GM12892 (cell line): ENCODE measurements at regions not wholly inside any gene's neighbourhood (a gene's known extent, or its start where the extent isn't known, plus 50 kb on each side); places are given as distances from the start of the nearest gene placed in this dataset.

Experiments used
- DNase-seq: peaks from one replicate; pipeline ENCODE4 v3.0.0; 2011; ENCODE audit not compliant: insufficient read length
- FAIRE-seq: peaks from 2 replicates; lab custom pipeline; 2011; peaks lifted over from hg19 to GRCh38; lab: Jason Lieb, UNC
- POLR2A ChIP-seq: IDR thresholded peaks from 2 replicates; pipeline ENCODE4 v1.6.1; 2011; ENCODE audit warnings: low read depth, low read length, control low read depth
- POLR2AphosphoS5 ChIP-seq: IDR thresholded peaks from 2 replicates; pipeline ENCODE4 v1.6.1; 2011; ENCODE audit warnings: low read depth, low read length, control low read depth
- TAF1 ChIP-seq: IDR thresholded peaks from 2 replicates; pipeline ENCODE4 v1.6.1; 2011; ENCODE audit warnings: low read depth, mild to moderate bottlenecking, control low read depth, low read length, borderline replicate concordance

DNA sequence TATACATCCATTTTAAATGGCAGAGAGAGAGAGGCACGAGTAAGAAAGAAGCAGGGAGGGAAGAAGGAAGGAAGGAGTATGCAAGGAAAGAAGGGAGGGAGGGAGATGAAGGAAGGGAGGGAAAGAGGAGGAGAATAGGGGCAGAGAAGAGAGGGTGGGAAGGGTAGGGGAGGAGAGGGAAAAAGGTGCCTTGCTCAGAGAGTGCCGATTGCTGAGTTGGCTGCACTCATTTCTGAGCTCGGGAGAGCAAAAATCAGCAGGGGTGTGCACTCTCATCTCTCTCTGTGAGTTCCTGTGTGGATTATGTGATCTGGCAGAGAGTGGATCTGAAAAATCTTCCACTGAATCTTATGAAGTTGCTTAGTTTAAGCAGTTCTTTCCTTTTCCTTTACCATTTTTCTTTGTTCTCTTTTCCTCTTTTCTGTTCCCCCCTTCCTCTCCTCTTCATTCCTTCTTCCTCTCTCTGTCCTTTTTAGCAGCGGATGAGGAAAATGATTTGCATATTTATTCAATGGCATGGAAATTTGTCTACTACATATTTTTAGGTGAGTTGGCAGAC is 108.7 kb downstream of the PERP start:
- no peak for TF ChIP-seq POLR2A
- TF ChIP-seq POLR2AphosphoS5: no peak
- TF ChIP-seq TAF1: no peak
- DNase-seq (no peak), FAIRE-seq (no peak)

DNA sequence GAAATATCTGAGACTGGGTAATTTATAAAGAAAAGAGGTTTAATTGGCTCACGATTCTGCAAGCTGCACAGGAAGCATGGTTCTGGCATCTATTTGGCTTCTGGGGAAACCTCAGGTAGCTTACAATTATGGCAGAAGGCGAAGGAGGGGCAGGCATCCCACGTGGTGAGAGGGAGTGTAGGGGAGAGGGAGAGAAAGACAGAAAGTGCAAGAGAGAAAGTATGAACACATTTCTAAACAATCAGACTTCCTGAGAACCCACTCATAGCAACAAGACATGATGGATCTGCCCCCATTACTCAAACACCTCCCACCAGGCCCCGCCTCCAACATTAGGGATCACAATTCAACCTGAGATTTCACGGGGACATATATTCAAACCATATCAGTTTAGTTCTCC is 107.4 kb downstream of the PERP start:
- no peak for FAIRE-seq
- TF ChIP-seq POLR2A (no peak), POLR2AphosphoS5 (no peak), TAF1 (no peak)
- no peak for DNase-seq

DNA sequence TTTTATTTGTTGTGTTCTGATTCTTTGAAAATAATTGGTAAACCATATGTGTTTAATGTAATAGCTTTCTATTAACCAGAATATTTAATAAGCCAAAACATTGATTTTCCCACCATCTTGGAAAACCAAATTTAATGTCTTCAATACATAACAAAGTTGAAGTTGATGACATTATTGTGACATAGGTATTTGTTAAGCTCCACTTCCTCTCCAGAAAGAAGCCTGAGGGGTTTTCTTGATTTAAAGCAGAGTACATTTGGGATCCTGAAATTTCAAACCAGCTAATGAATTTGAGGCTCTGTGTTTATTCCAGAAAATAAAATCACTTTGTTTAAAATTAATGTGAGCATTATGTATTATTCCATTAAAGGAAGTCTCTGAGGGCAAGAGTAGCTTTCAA is 106.3 kb downstream of the PERP start:
- no peak for TF ChIP-seq TAF1
- no peak for TF ChIP-seq POLR2A
- TF ChIP-seq POLR2AphosphoS5: no peak
- DNase-seq (no peak), FAIRE-seq (no peak)

DNA sequence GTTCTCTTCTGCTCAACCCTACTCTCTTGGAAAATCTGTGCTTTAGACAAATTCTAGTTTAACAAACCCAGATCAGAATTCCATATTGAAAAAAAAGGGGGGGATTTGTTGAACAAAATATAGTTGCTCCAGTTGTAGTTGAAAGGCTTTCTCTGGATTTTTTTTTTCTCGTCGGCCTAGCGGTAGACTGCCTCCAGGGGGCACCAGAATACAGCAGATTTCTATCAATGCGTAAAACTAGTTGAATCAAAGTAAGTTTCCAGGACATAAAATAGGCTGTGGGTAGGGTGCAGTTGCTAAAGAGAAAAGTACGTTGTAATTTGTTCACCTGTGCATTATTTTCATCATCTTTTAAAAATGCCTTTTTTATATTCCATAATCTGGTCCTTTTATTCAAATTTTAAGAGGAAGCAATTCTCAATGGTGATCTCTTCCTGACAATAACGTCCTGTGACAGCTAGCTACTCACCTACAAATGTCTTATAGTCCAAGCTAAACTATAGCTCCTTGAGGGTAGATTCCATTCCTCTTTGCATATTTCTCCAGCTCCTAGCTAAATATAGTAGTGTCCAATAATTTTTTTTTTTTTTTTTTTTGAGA is 105.4 kb downstream of the PERP start:
- no peak for DNase-seq
- TF ChIP-seq POLR2A (no peak), POLR2AphosphoS5 (no peak), TAF1 (no peak)
- peak; percentile 90 for FAIRE-seq

DNA sequence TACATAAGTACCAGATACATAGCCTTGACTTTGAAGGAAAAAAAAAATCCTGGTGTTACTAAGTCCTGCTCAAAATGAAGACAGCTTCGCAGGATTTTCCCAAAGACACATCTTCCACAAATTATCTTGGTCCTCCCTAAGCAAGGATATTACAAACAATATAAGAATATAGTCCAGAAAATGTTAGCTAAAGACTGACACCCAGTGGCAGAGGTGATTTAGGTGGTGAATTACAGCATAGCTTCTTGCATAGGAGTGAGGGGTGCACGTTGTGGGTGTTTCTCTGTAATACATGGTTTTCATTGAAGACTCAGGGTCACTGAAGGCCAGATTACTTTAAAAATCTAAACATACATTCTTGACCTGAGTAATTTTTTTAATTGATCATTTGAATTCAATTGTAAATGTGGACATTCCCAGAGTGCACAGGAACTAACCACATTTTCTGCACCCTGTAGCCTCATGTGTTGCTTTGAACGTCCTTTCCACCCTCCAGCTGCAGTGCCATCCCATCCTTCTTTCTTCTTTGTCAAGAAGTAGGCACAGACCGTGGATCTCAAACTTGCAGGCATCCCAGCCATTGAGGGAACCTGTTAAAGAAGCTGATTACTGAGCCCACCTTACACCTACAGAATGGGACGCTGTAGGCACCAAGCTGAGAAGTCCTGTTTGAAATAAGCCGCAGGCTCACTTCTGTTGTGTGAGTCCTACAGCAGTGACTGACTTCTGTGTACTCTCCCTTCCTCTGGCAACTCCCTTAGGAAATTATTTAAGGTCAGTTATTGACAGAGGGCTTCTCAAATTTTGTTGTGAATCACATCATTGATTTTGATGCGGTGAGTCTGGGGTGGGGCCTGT is 102.6 kb downstream of the PERP start:
- FAIRE-seq (no peak), DNase-seq (no peak)
- TF ChIP-seq POLR2A: no peak
- no peak for TF ChIP-seq TAF1
- no peak for TF ChIP-seq POLR2AphosphoS5

DNA sequence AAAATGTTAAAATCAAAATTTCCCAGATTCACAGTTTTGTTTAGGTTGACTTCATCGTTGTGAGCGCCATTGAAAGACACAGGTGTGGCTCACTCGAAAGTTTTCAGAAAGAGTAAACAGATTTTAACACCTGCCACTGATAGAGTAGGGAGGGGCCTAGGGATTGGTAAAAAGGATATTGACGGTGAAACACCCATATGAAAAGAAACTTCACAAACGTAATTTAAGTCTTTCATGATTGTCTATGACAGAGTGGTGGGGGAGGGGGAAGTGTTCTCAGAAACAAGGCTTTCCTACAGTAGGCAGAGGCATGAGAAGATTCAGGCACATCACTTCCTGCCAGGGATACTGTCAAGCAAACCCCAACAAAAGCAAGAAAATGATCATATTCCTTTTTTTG is 101.4 kb downstream of the PERP start:
- DNase-seq (no peak), FAIRE-seq (no peak)
- TF ChIP-seq TAF1 (no peak), POLR2A (no peak), POLR2AphosphoS5 (no peak)

DNA sequence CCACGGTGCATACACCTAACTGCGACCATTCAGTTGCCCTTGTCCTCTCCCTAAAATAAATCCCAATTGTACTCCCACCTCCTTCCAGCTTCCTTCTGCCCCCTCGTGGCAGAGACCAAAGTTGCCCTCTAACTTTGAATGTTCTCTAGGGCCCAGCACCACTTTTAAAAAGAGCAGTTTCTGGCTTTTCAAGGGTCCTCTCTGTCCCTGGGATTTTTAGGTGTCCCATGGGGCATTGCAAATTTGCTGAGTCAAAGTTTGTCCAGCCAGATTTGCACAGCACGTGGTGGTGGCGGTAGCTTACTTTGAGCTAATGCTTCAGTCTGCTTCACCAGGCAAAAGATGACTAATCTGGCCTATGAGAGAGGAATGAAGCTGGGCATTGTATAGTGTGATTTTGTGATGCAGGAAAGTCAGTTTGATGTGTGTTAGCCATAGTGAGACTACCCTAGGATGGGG is 100.2 kb downstream of the PERP start:
- TF ChIP-seq POLR2A: no peak
- no peak for TF ChIP-seq TAF1
- no peak for TF ChIP-seq POLR2AphosphoS5
- DNase-seq: no peak

DNA sequence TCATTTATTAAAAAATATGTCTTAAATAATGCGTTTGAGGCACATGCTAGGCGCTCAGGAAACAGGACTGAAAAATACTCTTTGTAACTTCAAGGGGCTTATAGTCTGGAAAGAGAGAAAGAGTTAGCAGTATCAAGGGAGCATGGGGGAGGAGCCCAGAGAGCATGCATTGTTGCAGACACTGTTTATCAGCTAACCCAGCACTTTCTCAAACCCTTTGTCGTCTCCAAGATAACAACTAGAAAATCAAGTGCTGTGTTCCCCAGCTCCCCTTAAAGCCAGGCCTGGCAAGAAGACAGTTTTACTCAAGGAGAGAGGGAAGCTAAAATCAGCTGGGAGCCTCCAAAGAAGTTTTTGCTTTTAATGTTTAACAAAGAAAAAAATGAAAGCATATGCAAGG is 98.4 kb downstream of the PERP start:
- FAIRE-seq (no peak), DNase-seq (no peak)
- TF ChIP-seq POLR2AphosphoS5 (no peak), TAF1 (no peak), POLR2A (no peak)

More for the DNA sequence above, 100.2 kb downstream of the PERP start:
- peak; percentile 87 for FAIRE-seq

DNA sequence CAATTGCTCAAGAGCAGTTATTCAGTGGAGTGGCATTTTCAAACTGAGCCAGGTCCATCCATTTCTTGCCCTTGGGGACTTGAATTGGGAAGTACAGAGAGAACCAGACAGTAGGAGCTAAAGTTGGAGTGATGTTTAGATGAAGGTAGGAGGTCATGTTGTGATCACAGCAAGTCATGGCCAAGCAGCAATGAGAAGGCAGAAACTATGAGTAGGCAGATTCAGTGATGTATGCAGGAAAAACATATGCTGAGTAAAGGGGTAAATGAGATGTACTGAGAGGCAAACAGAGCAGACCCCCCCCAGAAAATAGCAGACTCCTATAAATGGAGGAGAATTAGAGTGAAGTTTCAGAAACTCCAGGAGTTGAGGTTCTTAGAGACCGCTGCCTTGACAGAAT is 95.8 kb downstream of the PERP start:
- DNase-seq (no peak), FAIRE-seq (no peak)
- no peak for TF ChIP-seq TAF1
- no peak for TF ChIP-seq POLR2AphosphoS5
- TF ChIP-seq POLR2A: no peak

DNA sequence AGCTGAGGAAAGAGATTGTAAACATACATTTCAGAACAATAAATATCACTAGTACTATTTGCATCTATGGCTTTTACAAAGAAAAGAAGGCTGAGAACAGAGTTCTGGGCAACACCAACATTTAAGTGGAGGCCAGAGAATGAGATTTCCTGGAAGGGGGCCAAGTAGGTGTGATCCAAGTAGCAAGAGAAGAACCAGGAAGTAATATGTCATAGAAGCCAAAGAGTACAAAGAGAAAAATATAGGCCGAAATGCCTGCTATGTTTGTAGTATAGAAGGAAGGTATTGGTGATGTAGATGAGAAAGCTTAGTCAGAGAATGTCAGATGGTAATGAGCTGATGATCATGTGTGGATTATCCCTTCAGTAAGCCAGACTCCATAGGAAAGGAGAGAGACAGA is 94.5 kb downstream of the PERP start:
- DNase-seq (no peak), FAIRE-seq (no peak)
- TF ChIP-seq POLR2A (no peak), TAF1 (no peak), POLR2AphosphoS5 (no peak)

DNA sequence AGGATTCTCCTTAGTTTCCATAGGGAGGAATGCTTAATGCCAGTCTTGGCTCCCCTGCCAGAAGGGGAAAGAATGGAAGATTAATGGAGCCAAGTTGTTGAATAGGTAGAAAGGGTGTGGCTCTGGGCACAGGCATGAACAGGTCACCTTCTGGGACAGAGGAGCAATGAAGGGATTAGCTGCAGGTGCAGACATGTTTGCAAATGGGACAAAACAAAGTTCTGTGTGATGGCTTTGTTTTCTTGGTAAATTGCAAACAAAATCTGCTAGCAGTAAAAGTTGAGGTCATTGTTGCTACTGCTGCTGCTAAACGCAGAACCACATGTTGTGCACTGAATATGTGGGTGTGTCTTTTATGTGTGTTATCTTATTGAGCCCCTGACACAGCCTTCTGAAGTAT is 93.3 kb downstream of the PERP start:
- no peak for DNase-seq
- no peak for TF ChIP-seq POLR2AphosphoS5
- no peak for TF ChIP-seq POLR2A
- TF ChIP-seq TAF1: no peak

DNA sequence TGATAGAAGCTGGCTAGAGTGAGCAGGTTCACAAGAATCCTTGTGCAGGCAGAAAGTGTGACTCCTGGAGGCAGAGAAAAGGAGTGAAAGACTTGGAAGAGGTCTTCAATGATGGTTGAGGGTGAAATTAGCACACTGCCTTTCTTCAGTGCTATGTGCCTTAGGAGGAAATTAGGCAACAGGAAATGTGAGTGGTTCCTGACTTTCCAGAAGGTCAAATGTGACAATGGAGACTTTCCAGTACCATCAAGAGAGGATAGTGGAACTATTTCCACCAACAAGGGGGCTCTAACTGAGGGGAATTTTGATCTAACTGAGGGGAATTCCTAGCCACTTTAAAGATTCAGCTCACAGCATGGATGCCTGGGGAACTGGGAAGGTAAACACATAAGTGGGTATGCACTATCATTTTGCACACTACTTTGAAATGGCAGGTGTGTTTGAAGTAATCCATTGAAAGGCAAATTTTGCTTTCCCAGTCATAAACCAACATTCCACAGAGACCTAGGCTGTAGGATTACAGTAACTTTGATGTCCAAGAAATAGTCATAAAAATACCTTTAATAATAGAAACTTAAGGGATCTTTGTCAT is 90.0 kb downstream of the PERP start:
- DNase-seq (no peak), FAIRE-seq (peak; percentile 64)
- no peak for TF ChIP-seq TAF1

More for the DNA sequence above, 93.3 kb downstream of the PERP start:
- no peak for FAIRE-seq
